ENCODE measurements at regions not wholly inside any gene's neighbourhood (a gene's known extent, or its start where the extent isn't known, plus 50 kb on each side); places are given as distances from the start of the nearest gene placed in this dataset.

GRCh38 chr4:144514736-144515135, 131.2 kb upstream of the HHIP start:
- Histone ChIP-seq H2BK15ac (ENCODE audit: low read depth, low read length) (no peak overlapping the region), H4K5ac (ENCODE audit: low read depth, low read length) (no peak overlapping the region), H3K36me3 (ENCODE audit: control insufficient read depth, insufficient read depth, low read length) (no peaks in the 10 kb centered on the region), H3K4ac (ENCODE audit: low read depth, low read length) (no peak overlapping the region), H2BK5ac (ENCODE audit: low read depth, low read length, poor library complexity, severe bottlenecking) (no peak overlapping the region), H2BK120ac (ENCODE audit: low read depth, low read length) (no peak overlapping the region), H3K18ac (ENCODE audit: low read depth, low read length) (no peak overlapping the region), H3K4me3 (ENCODE audit: insufficient read depth, low read depth, low read length) (no peak overlapping the region), H3K27me3 (ENCODE audit: control insufficient read depth, insufficient read depth, low read length) (peaks cover 3% of the 10 kb centered on the region), H3K79me1 (ENCODE audit: low read depth in 1 of 2, low read length in 2 of 2) (no peaks in the 10 kb centered on the region), H2BK20ac (ENCODE audit: low read depth, low read length) (no peak overlapping the region), H3K56ac (ENCODE audit: extremely low read depth, insufficient read depth, low read length) (no peak overlapping the region), H2AK9ac (replicated peaks; ENCODE audit: low read depth, low read length, poor library complexity) (no peak overlapping the region), H4K8ac (ENCODE audit: low read depth in 2 of 2, low read length in 2 of 2) (no peak overlapping the region), H2AFZ (replicated peaks; ENCODE audit: low read length, poor library complexity) (no peak overlapping the region), H3K4me2 (ENCODE audit: low read depth, low read length) (no peak overlapping the region), H2AK5ac (ENCODE audit: low read depth, low read length) (no peak overlapping the region), H3K9me1 (ENCODE audit: insufficient read depth, low read length) (no peaks in the 10 kb centered on the region), H3K27ac (ENCODE audit: insufficient read depth, low read length) (no peak overlapping the region), H3K4me1 (ENCODE audit: control insufficient read depth, insufficient read depth, low read length) (no peaks in the 10 kb centered on the region), H4K20me1 (ENCODE audit: insufficient read depth, low read length) (no peaks in the 10 kb centered on the region), H3K9ac (ENCODE audit: low read depth, low read length) (no peak overlapping the region), H4K91ac (ENCODE audit: insufficient read depth, low read depth, low read length) (no peak overlapping the region), H3K9me3 (ENCODE audit: control insufficient read depth, insufficient read depth, low read length) (no peaks in the 10 kb centered on the region), H3K23ac (ENCODE audit: low read depth, low read length) (no peak overlapping the region), H3K14ac (replicated peaks; ENCODE audit: low read depth, low read length) (no peak overlapping the region)
- in situ Hi-C loops (cut with MboI; ENCODE audit: low sequenced_read_pairs) (no loop called here), dilution Hi-C loops (cut with HindIII; ENCODE audit: low sequenced_read_pairs, unreplicated experiment) (no loop called here), intact Hi-C loops (cut with micrococcal nuclease) (no loop called here)
- TF ChIP-seq NFE2L2 (IDR thresholded peaks at IDR 0.05; ENCODE audit: low read depth, low read length) (no peak), CEBPB (IDR thresholded peaks at IDR 0.05; ENCODE audit: low read depth, low read length) (no peak), RAD21 (IDR thresholded peaks at IDR 0.05; ENCODE audit: low read length) (no peak), MAZ (IDR thresholded peaks at IDR 0.05; ENCODE audit: borderline replicate concordance, low read depth, low read length) (no peak), FOS (IDR thresholded peaks at IDR 0.05; ENCODE audit: low read depth, low read length) (no peak), CHD1 (IDR thresholded peaks at IDR 0.05; ENCODE audit: low read depth, low read length) (no peak), RFX5 (IDR thresholded peaks at IDR 0.05; ENCODE audit: low read depth, low read length) (no peak), MXI1 (IDR thresholded peaks at IDR 0.05; ENCODE audit: borderline replicate concordance, low read depth, low read length) (no peak), ELK1 (IDR thresholded peaks at IDR 0.05; ENCODE audit: borderline replicate concordance, low read depth, low read length) (no peak), CTCF (conservative IDR thresholded peaks at IDR 0.05; ENCODE audit: low read depth, low read length) (no peak), POLR2A (IDR thresholded peaks at IDR 0.05; ENCODE audit: low read depth, low read length) (no peak), BHLHE40 (IDR thresholded peaks at IDR 0.05; ENCODE audit: low read depth, low read length) (no peak), MAFK (IDR thresholded peaks at IDR 0.05; ENCODE audit: low read depth, low read length) (no peak), SMC3 (IDR thresholded peaks at IDR 0.05; ENCODE audit: low read depth, low read length) (no peak)
- TF ChIP-seq, protein P1, sequence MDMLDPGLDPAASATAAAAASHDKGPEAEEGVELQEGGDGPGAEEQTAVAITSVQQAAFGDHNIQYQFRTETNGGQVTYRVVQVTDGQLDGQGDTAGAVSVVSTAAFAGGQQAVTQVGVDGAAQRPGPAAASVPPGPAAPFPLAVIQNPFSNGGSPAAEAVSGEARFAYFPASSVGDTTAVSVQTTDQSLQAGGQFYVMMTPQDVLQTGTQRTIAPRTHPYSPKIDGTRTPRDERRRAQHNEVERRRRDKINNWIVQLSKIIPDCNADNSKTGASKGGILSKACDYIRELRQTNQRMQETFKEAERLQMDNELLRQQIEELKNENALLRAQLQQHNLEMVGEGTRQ (IDR thresholded peaks at IDR 0.05; ENCODE audit: low read depth, low read length) = no peak
- DNase-seq (no peak), ATAC-seq (ENCODE audit: low read depth) (no peak)
- WGBS, 2 experiments (ENCODE audit: extremely low coverage in 2 of 2, insufficient read length in 1 of 2) = no CpG with 5 or more reads among the region's 1 CpG
- ChIA-PET POLR2A (ENCODE audit: unreplicated experiment) (no interaction called here), CTCF (no interaction called here)
- no TSS peak for BruUV-seq (replicated peaks)
